Muscle of leg (tissue), 3 donors: ENCODE measurements at regions not wholly inside any gene's neighbourhood (a gene's known extent, or its start where the extent isn't known, plus 50 kb on each side); places are given as distances from the start of the nearest gene placed in this dataset.

ENCODE experiments used
- DNase-seq: peaks from one replicate; pipeline ENCODE4 v3.0.0; 2013
- H3K27ac ChIP-seq: one replicate; pipeline ENCODE4 v1.5.1; 2013; ENCODE audit warnings: mild to moderate bottlenecking, low read length, control low read depth
- H3K27me3 ChIP-seq: one replicate; pipeline ENCODE4 v1.6.1; 2013; ENCODE audit warnings: low read length; ENCODE audit not compliant: control insufficient read depth, insufficient read depth
- H3K36me3 ChIP-seq: one replicate; pipeline ENCODE4 v1.6.1; 2013; ENCODE audit warnings: low read length; ENCODE audit not compliant: control insufficient read depth, insufficient read depth
- H3K4me1 ChIP-seq: one replicate; pipeline ENCODE4 v1.6.1; 2013; ENCODE audit warnings: low read length; ENCODE audit not compliant: control insufficient read depth, insufficient read depth
- H3K4me3 ChIP-seq: one replicate; pipeline ENCODE4 v1.5.1; 2013; ENCODE audit warnings: low read length, control low read depth
- H3K9me3 ChIP-seq: replicated peaks from 2 replicates; pipeline ENCODE4 v1.6.1; 2013; ENCODE audit warnings: low read depth, low read length; ENCODE audit not compliant: control insufficient read depth
- WGBS: methylation state at CpG from one replicate; pipeline ENCODE4 v1.1.5; 2013; ENCODE audit warnings: missing lambda C conversion rate; ENCODE audit not compliant: insufficient coverage; 5-methylcytosine and 5-hydroxymethylcytosine counted together

DNA sequence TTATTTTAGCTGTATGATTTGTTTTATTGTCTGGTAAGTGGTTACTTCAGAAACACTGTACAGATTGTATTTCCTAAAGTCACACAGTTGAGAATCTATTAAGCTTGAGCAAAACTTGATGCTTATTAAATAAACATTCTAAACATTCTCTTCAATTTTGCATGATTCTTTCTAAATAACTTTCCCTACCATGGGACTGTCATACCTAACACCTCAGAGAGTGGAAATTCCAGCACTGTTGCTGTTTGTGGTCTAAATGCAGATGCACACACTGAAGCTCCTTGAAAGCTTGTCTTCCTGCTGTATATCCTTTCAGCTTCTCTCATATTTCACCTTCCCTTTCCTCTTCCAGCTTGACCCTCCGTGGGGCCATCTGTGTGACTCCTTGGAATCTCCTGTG lies 392.0 kb downstream of the LRIG3 start:
- H3K4me1 ChIP-seq: no peaks in the 10 kb centered on the region
- H3K4me3 ChIP-seq: no peak overlapping the region
- H3K27me3 ChIP-seq: no peaks in the 10 kb centered on the region
- DNase-seq: no peak
- H3K27ac ChIP-seq: no peak overlapping the region
- WGBS: no CpG with 5 or more reads among the region's 1 CpG
- H3K36me3 ChIP-seq: no peaks in the 10 kb centered on the region
- no peaks in the 10 kb centered on the region for H3K9me3 ChIP-seq

- peak overlapping the region; percentile 42 for H3K27ac ChIP-seq
- H3K4me1 ChIP-seq: no peaks in the 10 kb centered on the region
- no peaks in the 10 kb centered on the region for H3K36me3 ChIP-seq
- no CpG with 5 or more reads among the region's 1 CpG for WGBS
- no peaks in the 10 kb centered on the region for H3K9me3 ChIP-seq
- no peak for DNase-seq
- H3K4me3 ChIP-seq: no peak overlapping the region
- no peaks in the 10 kb centered on the region for H3K27me3 ChIP-seq
Measured at GRCh38 chr12:58529114-58529665, 391.1 kb downstream of the LRIG3 start.

GRCh38 chr12:58529897-58530741 lies 390.2 kb downstream of the LRIG3 start:
- Histone ChIP-seq H3K9me3 (no peaks in the 10 kb centered on the region), H3K36me3 (no peaks in the 10 kb centered on the region), H3K27me3 (no peaks in the 10 kb centered on the region), H3K4me1 (no peaks in the 10 kb centered on the region), H3K4me3 (no peak overlapping the region), H3K27ac (peak overlapping the region; percentile 73)
- whole genome bisulfite sequencing: no CpG with 5 or more reads among the region's 6 CpGs
- peak; percentile 95 for DNase-seq

- Histone ChIP-seq H3K9me3 (no peaks in the 10 kb centered on the region), H3K27ac (no peak overlapping the region), H3K36me3 (no peaks in the 10 kb centered on the region), H3K27me3 (no peaks in the 10 kb centered on the region), H3K4me1 (no peaks in the 10 kb centered on the region), H3K4me3 (no peak overlapping the region)
- no peak for DNase-seq
- no CpG with 5 or more reads among the region's 2 CpGs for WGBS
Measured at GRCh38 chr12:58530742-58531062, 389.6 kb downstream of the LRIG3 start.

GRCh38 chr12:58532855-58533608 lies 387.3 kb downstream of the LRIG3 start:
- H3K4me3 ChIP-seq: no peak overlapping the region
- H3K4me1 ChIP-seq: peaks cover 2% of the 10 kb centered on the region
- H3K9me3 ChIP-seq: no peaks in the 10 kb centered on the region
- no peak overlapping the region for H3K27ac ChIP-seq
- no peaks in the 10 kb centered on the region for H3K36me3 ChIP-seq
- 90% methylated on average over 3 of the region's 4 CpGs for WGBS
- no peaks in the 10 kb centered on the region for H3K27me3 ChIP-seq
- no peak for DNase-seq

- H3K27me3 ChIP-seq: no peaks in the 10 kb centered on the region
- no peak for DNase-seq
- H3K4me1 ChIP-seq: peaks cover 2% of the 10 kb centered on the region
- WGBS: 93% methylated on average over 1 of the region's 1 CpG
- no peak overlapping the region for H3K27ac ChIP-seq
- H3K36me3 ChIP-seq: no peaks in the 10 kb centered on the region
- no peak overlapping the region for H3K4me3 ChIP-seq
- H3K9me3 ChIP-seq: no peaks in the 10 kb centered on the region
Measured at GRCh38 chr12:58533652-58534051, 386.7 kb downstream of the LRIG3 start.

- 60% methylated on average over 1 of the region's 5 CpGs for WGBS
- Histone ChIP-seq H3K36me3 (no peaks in the 10 kb centered on the region), H3K27ac (no peak overlapping the region), H3K27me3 (no peaks in the 10 kb centered on the region), H3K4me3 (no peak overlapping the region), H3K9me3 (no peaks in the 10 kb centered on the region), H3K4me1 (peaks cover 2% of the 10 kb centered on the region)
- no peak for DNase-seq
Measured at GRCh38 chr12:58537278-58537677, 383.0 kb downstream of the LRIG3 start.

DNA sequence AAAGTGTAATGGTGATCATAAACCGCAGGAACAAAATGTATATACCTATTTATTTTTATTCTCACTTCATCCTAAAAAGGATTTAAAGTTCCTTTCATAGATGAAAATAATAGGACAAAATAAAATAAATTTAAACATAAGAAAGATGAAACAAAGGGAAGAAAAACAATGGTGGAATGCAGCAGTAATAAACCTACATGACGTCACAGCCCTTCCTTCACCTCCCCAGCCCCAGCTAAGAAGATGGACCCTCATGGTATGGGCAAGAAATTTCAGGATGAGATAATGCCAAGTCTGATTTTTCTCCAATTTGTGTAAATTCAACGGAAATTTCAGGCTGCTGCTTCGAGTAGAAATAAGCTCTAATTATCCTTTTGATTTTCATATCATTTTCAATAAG lies 381.0 kb downstream of the LRIG3 start:
- Histone ChIP-seq H3K36me3 (no peaks in the 10 kb centered on the region), H3K4me1 (peaks cover 2% of the 10 kb centered on the region), H3K27me3 (no peaks in the 10 kb centered on the region), H3K9me3 (no peaks in the 10 kb centered on the region), H3K27ac (no peak overlapping the region), H3K4me3 (no peak overlapping the region)
- no peak for DNase-seq
- no CpG with 5 or more reads among the region's 4 CpGs for WGBS

- no peaks in the 10 kb centered on the region for H3K27me3 ChIP-seq
- whole genome bisulfite sequencing: 8% methylated on average over 6 of the region's 8 CpGs
- no peak overlapping the region for H3K27ac ChIP-seq
- H3K9me3 ChIP-seq: no peaks in the 10 kb centered on the region
- peak; percentile 92 for DNase-seq
- H3K36me3 ChIP-seq: no peaks in the 10 kb centered on the region
- peaks cover 2% of the 10 kb centered on the region for H3K4me1 ChIP-seq
- no peak overlapping the region for H3K4me3 ChIP-seq
Measured at GRCh38 chr12:58540480-58541299, 379.6 kb downstream of the LRIG3 start.

- Histone ChIP-seq H3K27me3 (no peaks in the 10 kb centered on the region), H3K4me1 (peaks cover 2% of the 10 kb centered on the region), H3K4me3 (no peak overlapping the region), H3K36me3 (no peaks in the 10 kb centered on the region), H3K27ac (no peak overlapping the region), H3K9me3 (no peaks in the 10 kb centered on the region)
- no peak for DNase-seq
- no CpG with 5 or more reads among the region's 3 CpGs for WGBS
Measured at GRCh38 chr12:58541300-58541690, 379.0 kb downstream of the LRIG3 start.
